ENCODE measurements at regions not wholly inside any gene's neighbourhood (a gene's known extent, or its start where the extent isn't known, plus 50 kb on each side); places are given as distances from the start of the nearest gene placed in this dataset.

DNA sequence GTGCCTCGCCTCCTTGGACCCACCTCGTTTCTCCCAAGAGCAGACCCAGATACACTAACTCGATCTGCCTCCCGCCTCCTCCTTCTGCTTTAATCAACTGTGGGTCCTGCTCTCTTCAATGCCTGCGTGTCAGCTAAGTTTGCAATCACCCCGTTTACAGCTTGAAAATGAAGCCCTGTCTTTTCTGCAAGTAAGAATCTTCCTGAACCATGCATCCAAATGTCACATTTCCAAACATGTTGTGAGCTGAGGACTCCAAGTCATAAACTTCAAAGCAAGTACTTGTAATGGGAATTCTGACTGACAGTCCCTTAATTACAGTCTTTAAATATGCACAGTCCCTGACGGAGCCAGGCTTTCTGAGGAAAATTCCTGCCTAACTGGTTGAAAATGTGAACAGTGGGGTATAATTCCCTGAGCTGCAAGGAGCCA is 154.9 kb upstream of the UQCRFS1 start:
- Histone ChIP-seq H3K27me3 (ENCODE audit: insufficient read depth) (peaks cover 22% of the 10 kb centered on the region; the same call in 1 of the 2 replicates), H3K27ac (ENCODE audit: low read depth in 2 of 2, low read length in 1 of 2) (no peak overlapping the region), H3K79me2 (ENCODE audit: insufficient read depth) (no peaks in the 10 kb centered on the region), H3K36me3 (replicated peaks in 1 of 2; ENCODE audit: control insufficient read depth in 1 of 2, insufficient read depth in 2 of 2, low read length in 1 of 2) (no peaks in the 10 kb centered on the region), H3K9me2 (no peaks in the 10 kb centered on the region), H2AFZ (ENCODE audit: low read depth) (no peak overlapping the region), H4K20me1 (ENCODE audit: insufficient read depth) (no peaks in the 10 kb centered on the region), H3K4me1 (ENCODE audit: control insufficient read depth in 1 of 2, insufficient read depth in 2 of 2, low read depth in 1 of 2, low read length in 1 of 2) (no peaks in the 10 kb centered on the region), H3K9me3 (no peaks in the 10 kb centered on the region), H3F3A (replicated peaks; ENCODE audit: insufficient read depth) (no peaks in the 10 kb centered on the region), H3K9ac (no peak overlapping the region), H3K4me3 (ENCODE audit: low read depth in 2 of 2, low read length in 1 of 2) (no peak overlapping the region), H3K4me2 (no peak overlapping the region)
- ChIA-PET CTCF (interaction anchor here (1.4 kb wide), 1 partner anchor 105 kb away, joined by 3 read pairs; no protein-coding TSS in a partner anchor), POLR2A (no interaction called here)
- 2% methylated on average over 7 of the region's 7 CpGs for WGBS (ENCODE audit: low lambda C conversion rate)
- DNase-seq: no peak
- TF ChIP-seq, protein P1, sequence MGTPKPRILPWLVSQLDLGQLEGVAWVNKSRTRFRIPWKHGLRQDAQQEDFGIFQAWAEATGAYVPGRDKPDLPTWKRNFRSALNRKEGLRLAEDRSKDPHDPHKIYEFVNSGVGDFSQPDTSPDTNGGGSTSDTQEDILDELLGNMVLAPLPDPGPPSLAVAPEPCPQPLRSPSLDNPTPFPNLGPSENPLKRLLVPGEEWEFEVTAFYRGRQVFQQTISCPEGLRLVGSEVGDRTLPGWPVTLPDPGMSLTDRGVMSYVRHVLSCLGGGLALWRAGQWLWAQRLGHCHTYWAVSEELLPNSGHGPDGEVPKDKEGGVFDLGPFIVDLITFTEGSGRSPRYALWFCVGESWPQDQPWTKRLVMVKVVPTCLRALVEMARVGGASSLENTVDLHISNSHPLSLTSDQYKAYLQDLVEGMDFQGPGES (IDR thresholded peaks at IDR 0.05; ENCODE audit: low read depth, low read length): no peak
- TF ChIP-seq GATA2 (CRISPR knock-in tag; IDR thresholded peaks at IDR 0.05) (no peak), RXRA (IDR thresholded peaks at IDR 0.05; ENCODE audit: borderline replicate concordance, low read depth) (no peak), TEAD4 (IDR thresholded peaks at IDR 0.05; ENCODE audit: borderline replicate concordance, insufficient read depth) (no peak), FOXJ3 (CRISPR knock-in tag; IDR thresholded peaks at IDR 0.05) (no peak), NRF1 (IDR thresholded peaks at IDR 0.05; ENCODE audit: low read depth, low read length) (no peak), POLR2AphosphoS5 (IDR thresholded peaks at IDR 0.05; ENCODE audit: low read depth, low read length) (no peak), RCOR1 (IDR thresholded peaks at IDR 0.05; ENCODE audit: low read length) (no peak)
- TF ChIP-seq, protein P2, sequence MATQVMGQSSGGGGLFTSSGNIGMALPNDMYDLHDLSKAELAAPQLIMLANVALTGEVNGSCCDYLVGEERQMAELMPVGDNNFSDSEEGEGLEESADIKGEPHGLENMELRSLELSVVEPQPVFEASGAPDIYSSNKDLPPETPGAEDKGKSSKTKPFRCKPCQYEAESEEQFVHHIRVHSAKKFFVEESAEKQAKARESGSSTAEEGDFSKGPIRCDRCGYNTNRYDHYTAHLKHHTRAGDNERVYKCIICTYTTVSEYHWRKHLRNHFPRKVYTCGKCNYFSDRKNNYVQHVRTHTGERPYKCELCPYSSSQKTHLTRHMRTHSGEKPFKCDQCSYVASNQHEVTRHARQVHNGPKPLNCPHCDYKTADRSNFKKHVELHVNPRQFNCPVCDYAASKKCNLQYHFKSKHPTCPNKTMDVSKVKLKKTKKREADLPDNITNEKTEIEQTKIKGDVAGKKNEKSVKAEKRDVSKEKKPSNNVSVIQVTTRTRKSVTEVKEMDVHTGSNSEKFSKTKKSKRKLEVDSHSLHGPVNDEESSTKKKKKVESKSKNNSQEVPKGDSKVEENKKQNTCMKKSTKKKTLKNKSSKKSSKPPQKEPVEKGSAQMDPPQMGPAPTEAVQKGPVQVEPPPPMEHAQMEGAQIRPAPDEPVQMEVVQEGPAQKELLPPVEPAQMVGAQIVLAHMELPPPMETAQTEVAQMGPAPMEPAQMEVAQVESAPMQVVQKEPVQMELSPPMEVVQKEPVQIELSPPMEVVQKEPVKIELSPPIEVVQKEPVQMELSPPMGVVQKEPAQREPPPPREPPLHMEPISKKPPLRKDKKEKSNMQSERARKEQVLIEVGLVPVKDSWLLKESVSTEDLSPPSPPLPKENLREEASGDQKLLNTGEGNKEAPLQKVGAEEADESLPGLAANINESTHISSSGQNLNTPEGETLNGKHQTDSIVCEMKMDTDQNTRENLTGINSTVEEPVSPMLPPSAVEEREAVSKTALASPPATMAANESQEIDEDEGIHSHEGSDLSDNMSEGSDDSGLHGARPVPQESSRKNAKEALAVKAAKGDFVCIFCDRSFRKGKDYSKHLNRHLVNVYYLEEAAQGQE (IDR thresholded peaks at IDR 0.05; ENCODE audit: low read depth, low read length): no peak
- TF ChIP-seq, protein P3, sequence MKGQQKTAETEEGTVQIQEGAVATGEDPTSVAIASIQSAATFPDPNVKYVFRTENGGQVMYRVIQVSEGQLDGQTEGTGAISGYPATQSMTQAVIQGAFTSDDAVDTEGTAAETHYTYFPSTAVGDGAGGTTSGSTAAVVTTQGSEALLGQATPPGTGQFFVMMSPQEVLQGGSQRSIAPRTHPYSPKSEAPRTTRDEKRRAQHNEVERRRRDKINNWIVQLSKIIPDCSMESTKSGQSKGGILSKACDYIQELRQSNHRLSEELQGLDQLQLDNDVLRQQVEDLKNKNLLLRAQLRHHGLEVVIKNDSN (IDR thresholded peaks at IDR 0.05; ENCODE audit: borderline replicate concordance, low read depth): no peak
- TF ChIP-seq, protein P4, sequence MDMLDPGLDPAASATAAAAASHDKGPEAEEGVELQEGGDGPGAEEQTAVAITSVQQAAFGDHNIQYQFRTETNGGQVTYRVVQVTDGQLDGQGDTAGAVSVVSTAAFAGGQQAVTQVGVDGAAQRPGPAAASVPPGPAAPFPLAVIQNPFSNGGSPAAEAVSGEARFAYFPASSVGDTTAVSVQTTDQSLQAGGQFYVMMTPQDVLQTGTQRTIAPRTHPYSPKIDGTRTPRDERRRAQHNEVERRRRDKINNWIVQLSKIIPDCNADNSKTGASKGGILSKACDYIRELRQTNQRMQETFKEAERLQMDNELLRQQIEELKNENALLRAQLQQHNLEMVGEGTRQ (IDR thresholded peaks at IDR 0.05; ENCODE audit: borderline replicate concordance, low read depth, low read length): no peak

Measured in SK-N-SH (cell line).